Left colon (tissue), 2 donors: ENCODE measurements at regions not wholly inside any gene's neighbourhood (a gene's known extent, or its start where the extent isn't known, plus 50 kb on each side); places are given as distances from the start of the nearest gene placed in this dataset.
"Not testable (repeated sequence)": the region's sequence is repeated elsewhere in the genome, so short reads cannot be mapped to it uniquely, and the experiment has no call there.

Source experiments
- ATAC-seq: fragments of 200-7000 bp; cut with Tn5 transposase; one replicate; pipeline ENCODE4 v1.9.1; 2020; ENCODE audit warnings: mild to moderate bottlenecking, moderate library complexity
- DNase-seq, 2 donors: peaks; one replicate each; pipeline ENCODE4 v3.0.0-alpha.2; 2020
- intact Hi-C, 2 donors: fragments of 100-400 bp; cut with DNase I in 1 of 2; cut with micrococcal nuclease in 1 of 2; formaldehyde crosslinking; loops; one replicate each; pipeline versions ENCODE4 v1.11.2 to v1.14.0; 2022; cut with DNase I, micrococcal nuclease
- donor health status: DM: no; HTN: no; CAD: no.
- donor health status: DM: yes; HTN: yes; CAD: no.

- DNase-seq (no peak), ATAC-seq (no peak)
- intact Hi-C loops: no loop called here
Observed at GRCh38 chr11:23217072-23217471, 356.8 kb upstream of the CCDC179 start.

- intact Hi-C loops, DNase-seq, ATAC-seq: not testable (repeated sequence)
Observed at GRCh38 chr11:23220086-23220485, 359.8 kb upstream of the CCDC179 start.

GRCh38 chr11:23221366-23221765, 361.1 kb upstream of the CCDC179 start:
- DNase-seq (no peak), ATAC-seq (no peak)
- intact Hi-C loops: no loop called here

- intact Hi-C loops: no loop called here
- DNase-seq: no peak
- no peak for ATAC-seq
Observed at GRCh38 chr11:23226331-23227077, 366.2 kb upstream of the CCDC179 start.

- intact Hi-C loops: no loop called here
- ATAC-seq: no peak
- DNase-seq: no peak
Observed at GRCh38 chr11:23227078-23227445, 366.8 kb upstream of the CCDC179 start.

GRCh38 chr11:23232652-23233051, 372.4 kb upstream of the CCDC179 start:
- ATAC-seq: no peak
- DNase-seq: no peak
- intact Hi-C loops: no loop called here

GRCh38 chr11:23233075-23233474, 372.8 kb upstream of the CCDC179 start:
- no peak for DNase-seq
- intact Hi-C loops: no loop called here

GRCh38 chr11:23236826-23237555, 376.7 kb upstream of the CCDC179 start:
- no peak for ATAC-seq
- no peak for DNase-seq
- intact Hi-C loops: no loop called here

More at GRCh38 chr11:23233075-23233474, 372.8 kb upstream of the CCDC179 start:
- no peak for ATAC-seq

- ATAC-seq (no peak), DNase-seq (no peak)
- intact Hi-C loops: no loop called here
Observed at GRCh38 chr11:23252426-23252825, 392.2 kb upstream of the CCDC179 start.

- intact Hi-C loops: no loop called here
- no peak for DNase-seq
- no peak for ATAC-seq
Observed at GRCh38 chr11:23257088-23257487, 396.8 kb upstream of the CCDC179 start.

GRCh38 chr11:23257556-23257955, 397.3 kb upstream of the CCDC179 start:
- DNase-seq (no peak), ATAC-seq (no peak)
- intact Hi-C loops: no loop called here

- DNase-seq (no peak), ATAC-seq (no peak)
- intact Hi-C loops: no loop called here
Observed at GRCh38 chr11:23263466-23263865, 403.2 kb upstream of the CCDC179 start.

GRCh38 chr11:23272095-23272494, 411.8 kb upstream of the CCDC179 start:
- intact Hi-C loops: no loop called here
- no peak for DNase-seq
- no peak for ATAC-seq

GRCh38 chr11:23278121-23278520, 417.8 kb upstream of the CCDC179 start:
- ATAC-seq: no peak
- intact Hi-C loops: no loop called here

GRCh38 chr11:23280088-23280487, 419.8 kb upstream of the CCDC179 start:
- ATAC-seq (no peak), DNase-seq (no peak)

More at GRCh38 chr11:23278121-23278520, 417.8 kb upstream of the CCDC179 start:
- no peak for DNase-seq

GRCh38 chr11:23283666-23284065, 423.4 kb upstream of the CCDC179 start:
- intact Hi-C loops: no loop called here
- ATAC-seq: no peak
- no peak for DNase-seq

More at GRCh38 chr11:23280088-23280487, 419.8 kb upstream of the CCDC179 start:
- intact Hi-C loops: no loop called here

GRCh38 chr11:23284631-23285030, 424.4 kb upstream of the CCDC179 start:
- DNase-seq: no peak
- intact Hi-C loops: no loop called here
- ATAC-seq: no peak

GRCh38 chr11:23288003-23288783, 427.9 kb upstream of the CCDC179 start:
- no peak for DNase-seq
- ATAC-seq: no peak
- intact Hi-C loops: no loop called here

- ATAC-seq (no peak), DNase-seq (no peak)
- intact Hi-C loops: no loop called here
Observed at GRCh38 chr11:23295241-23295640, 435.0 kb upstream of the CCDC179 start.

GRCh38 chr11:23308041-23308440, 447.8 kb upstream of the CCDC179 start:
- intact Hi-C loops: no loop called here
- ATAC-seq (no peak), DNase-seq (no peak)
